VCaP (cell line): ENCODE measurements at regions not wholly inside any gene's neighbourhood (a gene's known extent, or its start where the extent isn't known, plus 50 kb on each side); places are given as distances from the start of the nearest gene placed in this dataset.

Experiments used
- H3K27ac ChIP-seq: fragments of 450-650 bp; 2 replicates; pipeline ENCODE4 v1.5.1; 2017
- CTCF ChIP-seq: fragments of 450-650 bp; conservative IDR thresholded peaks from 2 replicates; pipeline ENCODE4 v1.5.1; 2017; ENCODE audit warnings: mild to moderate bottlenecking, moderate library complexity

- TF ChIP-seq CTCF: no peak
- H3K27ac ChIP-seq: no peak overlapping the region
Measured at GRCh38 chr20:57830515-57830895, 120.7 kb upstream of the PMEPA1 start.

DNA sequence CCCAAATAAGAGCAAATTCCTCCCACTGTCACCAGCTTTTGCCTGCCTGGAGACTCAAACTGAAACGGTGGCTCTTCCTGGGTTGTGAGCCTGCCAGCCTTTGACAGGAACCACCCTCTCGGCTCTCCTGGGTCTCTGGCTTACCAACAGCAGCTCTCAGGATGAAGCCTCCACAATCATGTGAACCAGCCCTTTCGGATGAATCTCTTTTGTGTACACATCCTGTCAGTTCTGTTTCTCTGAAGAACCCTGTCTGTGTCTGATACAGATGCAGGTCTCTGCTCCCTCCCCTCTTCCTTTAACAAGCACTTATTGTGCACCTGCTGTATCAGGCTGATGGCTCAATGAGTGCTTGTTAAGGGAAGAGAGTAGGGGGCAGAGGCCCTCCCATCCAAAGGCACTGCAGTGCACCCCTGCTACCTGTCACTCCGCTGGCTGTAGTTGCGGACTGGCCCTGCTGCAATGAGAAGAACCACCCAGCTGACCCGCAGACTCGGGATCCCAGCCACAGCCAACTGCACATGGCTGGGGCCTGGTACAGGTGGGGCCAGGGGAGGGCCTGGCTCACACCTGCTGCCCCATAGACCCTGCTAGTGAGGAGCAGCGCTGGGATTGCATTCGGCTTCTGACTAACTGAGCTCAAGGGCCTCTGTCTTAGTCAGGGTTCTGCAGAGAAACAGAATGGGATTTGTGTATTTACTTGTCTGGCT lies 120.1 kb upstream of the PMEPA1 start:
- no peak overlapping the region for H3K27ac ChIP-seq
- TF ChIP-seq CTCF: no peak

DNA sequence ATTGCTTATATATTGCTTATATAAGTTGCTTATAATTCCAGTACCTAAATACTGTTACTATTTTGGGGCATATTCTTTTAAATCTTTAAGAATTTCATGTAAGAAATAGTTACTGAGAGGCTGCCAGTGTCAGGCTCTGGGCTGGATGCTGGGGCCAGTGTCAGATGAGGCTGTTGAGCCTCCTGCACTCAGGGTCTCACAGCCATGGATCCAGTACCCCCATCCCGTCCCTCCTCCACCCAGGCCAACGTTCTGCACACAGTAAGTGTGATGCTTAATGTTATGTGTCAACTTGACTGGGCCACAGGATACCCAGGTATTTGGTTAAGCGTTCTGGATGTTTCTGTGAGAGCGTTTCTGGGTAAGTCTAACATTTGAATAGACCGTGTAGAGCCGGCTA lies 119.5 kb upstream of the PMEPA1 start:
- no peak overlapping the region for H3K27ac ChIP-seq
- TF ChIP-seq CTCF: no peak

- TF ChIP-seq CTCF: no peak
- H3K27ac ChIP-seq: no peak overlapping the region
Measured at GRCh38 chr20:57828696-57829095, 118.9 kb upstream of the PMEPA1 start.

- H3K27ac ChIP-seq: no peak overlapping the region
- no peak for TF ChIP-seq CTCF
Measured at GRCh38 chr20:57826666-57827287, 117.0 kb upstream of the PMEPA1 start.

- no peak for TF ChIP-seq CTCF
- no peak overlapping the region for H3K27ac ChIP-seq
Measured at GRCh38 chr20:57824909-57825308, 115.1 kb upstream of the PMEPA1 start.

- TF ChIP-seq CTCF: no peak
- H3K27ac ChIP-seq: no peak overlapping the region
Measured at GRCh38 chr20:57821935-57822334, 112.1 kb upstream of the PMEPA1 start.
